H9 (cell line): ENCODE measurements at regions not wholly inside any gene's neighbourhood (a gene's known extent, or its start where the extent isn't known, plus 50 kb on each side); places are given as distances from the start of the nearest gene placed in this dataset.

Source experiments
- DNase-seq: peaks from one replicate; pipeline ENCODE4 v3.0.0-alpha.2; 2017
- H2AFZ ChIP-seq: one replicate; pipeline ENCODE4 v1.6.1; 2013; ENCODE audit warnings: mild to moderate bottlenecking, low read length, control low read depth, moderate library complexity
- H2AK5ac ChIP-seq: 2 replicates; pipeline ENCODE4 v1.6.1; 2013; ENCODE audit warnings: low read length, control low read depth, mixed read lengths; ENCODE audit not compliant: insufficient read length
- H2BK120ac ChIP-seq: one replicate; pipeline ENCODE4 v1.6.1; 2013; ENCODE audit warnings: low read depth, mild to moderate bottlenecking, low read length, control low read depth, inconsistent platforms; ENCODE audit not compliant: poor library complexity, severe bottlenecking
- H2BK12ac ChIP-seq: 2 replicates; pipeline ENCODE4 v1.6.1; 2013; ENCODE audit warnings: low read length, control low read depth, mixed read lengths, low read depth; ENCODE audit not compliant: insufficient read length
- H2BK15ac ChIP-seq: 2 replicates; pipeline ENCODE4 v1.6.1; 2013; ENCODE audit warnings: low read depth, low read length, control low read depth
- H2BK20ac ChIP-seq: one replicate; pipeline ENCODE4 v1.6.1; 2013; ENCODE audit warnings: low read depth, mild to moderate bottlenecking, low read length, control low read depth, inconsistent platforms; ENCODE audit not compliant: poor library complexity, severe bottlenecking
- H2BK5ac ChIP-seq: 2 replicates; pipeline ENCODE4 v1.6.1; 2013; ENCODE audit warnings: low read length, control low read depth, mixed read lengths; ENCODE audit not compliant: insufficient read length
- H3K14ac ChIP-seq: 2 replicates; pipeline ENCODE4 v1.6.1; 2013; ENCODE audit warnings: low read length, control low read depth; ENCODE audit not compliant: insufficient read depth
- H3K18ac ChIP-seq: 2 replicates; pipeline ENCODE4 v1.6.1; 2013; ENCODE audit warnings: low read depth, mild to moderate bottlenecking, mixed read lengths, low read length, control low read depth; ENCODE audit not compliant: insufficient read length
- H3K23ac ChIP-seq: 2 replicates; pipeline ENCODE4 v1.6.1; 2013; ENCODE audit warnings: low read length, control low read depth, mixed read lengths, low read depth; ENCODE audit not compliant: insufficient read length
- H3K23me2 ChIP-seq: 2 replicates; pipeline ENCODE4 v1.6.1; 2013; ENCODE audit warnings: low read depth, mild to moderate bottlenecking, mixed read lengths, low read length, control low read depth; ENCODE audit not compliant: insufficient read length, poor library complexity, severe bottlenecking
- H3K27ac ChIP-seq: 2 replicates; pipeline ENCODE4 v1.5.1; 2013; ENCODE audit warnings: low read length, control low read depth, mixed read lengths, low read depth; ENCODE audit not compliant: insufficient read length
- H3K27me3 ChIP-seq: 2 replicates; pipeline ENCODE4 v1.6.1; 2013; ENCODE audit warnings: low read length, control low read depth, inconsistent platforms; ENCODE audit not compliant: insufficient read depth
- H3K4ac ChIP-seq: 2 replicates; pipeline ENCODE4 v1.6.1; 2013; ENCODE audit warnings: low read depth, mild to moderate bottlenecking, control low read depth, inconsistent platforms, low read length, moderate library complexity
- H3K4me1 ChIP-seq: 2 replicates; pipeline ENCODE4 v1.6.1; 2013; ENCODE audit warnings: low read length, control low read depth, inconsistent platforms; ENCODE audit not compliant: insufficient read depth
- H3K4me2 ChIP-seq: 2 replicates; pipeline ENCODE4 v1.6.1; 2013; ENCODE audit warnings: low read length, control low read depth, mixed read lengths; ENCODE audit not compliant: insufficient read length, insufficient read depth
- H3K56ac ChIP-seq: 2 replicates; pipeline ENCODE4 v1.6.1; 2013; ENCODE audit warnings: low read depth, mild to moderate bottlenecking, mixed read lengths, low read length, control low read depth; ENCODE audit not compliant: insufficient read length
- H3K79me1 ChIP-seq: 2 replicates; pipeline ENCODE4 v1.6.1; 2013; ENCODE audit warnings: low read depth, mild to moderate bottlenecking, moderate library complexity, low read length, control low read depth, inconsistent platforms; ENCODE audit not compliant: insufficient read depth, poor library complexity, severe bottlenecking
- H3K79me2 ChIP-seq: 2 replicates; pipeline ENCODE4 v1.6.1; 2013; ENCODE audit warnings: low read length, control low read depth, inconsistent platforms; ENCODE audit not compliant: insufficient read depth
- H3K9ac ChIP-seq: 2 replicates; pipeline ENCODE4 v1.6.1; 2013; ENCODE audit warnings: low read length, control low read depth, mixed read lengths; ENCODE audit not compliant: insufficient read length; ENCODE audit errors: extremely low read depth
- H3K9me3 ChIP-seq: one replicate; pipeline ENCODE4 v1.6.1; 2013; ENCODE audit warnings: low read depth, low read length, inconsistent platforms; ENCODE audit not compliant: control insufficient read depth
- H3T11ph ChIP-seq: one replicate; pipeline ENCODE4 v1.6.1; 2013; ENCODE audit warnings: mild to moderate bottlenecking, low read length, control low read depth, inconsistent platforms
- H4K20me1 ChIP-seq: one replicate; pipeline ENCODE4 v1.6.1; 2013; ENCODE audit not compliant: control insufficient read depth, insufficient read length, insufficient read depth
- H4K5ac ChIP-seq: 2 replicates; pipeline ENCODE4 v1.6.1; 2013; ENCODE audit warnings: low read depth, mild to moderate bottlenecking, mixed read lengths, low read length, control low read depth; ENCODE audit not compliant: insufficient read length
- H4K8ac ChIP-seq: replicated peaks from 2 replicates; pipeline ENCODE4 v1.6.1; 2013; ENCODE audit warnings: low read length, control low read depth, mixed read lengths, low read depth; ENCODE audit not compliant: insufficient read length
- H4K91ac ChIP-seq: 2 replicates; pipeline ENCODE4 v1.6.1; 2013; ENCODE audit warnings: low read depth, mild to moderate bottlenecking, moderate library complexity, mixed read lengths, low read length, control low read depth; ENCODE audit not compliant: insufficient read length
- H3K27ac Mint-ChIP-seq, 3 experiments: 2 replicates in 2 of 3; 3 replicates in 1 of 3; pipeline ENCODE4 v1.8.0; 2020 to 2021; ENCODE audit warnings: mixed read lengths in 3 of 3, mild to moderate bottlenecking in 1 of 3, moderate library complexity in 1 of 3
- H3K27me3 Mint-ChIP-seq: 2 replicates; pipeline ENCODE4 v1.8.0; 2021; ENCODE audit warnings: low read depth, mild to moderate bottlenecking, moderate library complexity, mixed read lengths
- H3K36me3 Mint-ChIP-seq, 3 experiments: 2 replicates in 2 of 3; 3 replicates in 1 of 3; pipeline ENCODE4 v1.8.0; 2020 to 2021; ENCODE audit warnings: low read depth in 3 of 3, mixed read lengths in 3 of 3; ENCODE audit not compliant: insufficient read depth in 1 of 3
- H3K4me1 Mint-ChIP-seq, 2 experiments: 2 replicates each; pipeline ENCODE4 v1.8.0; 2020; ENCODE audit warnings: mixed read lengths in 2 of 2
- H3K4me3 Mint-ChIP-seq, 2 experiments: 2 replicates in 1 of 2; 3 replicates in 1 of 2; pipeline ENCODE4 v1.8.0; 2020 to 2021; ENCODE audit warnings: mild to moderate bottlenecking in 2 of 2, mixed read lengths in 2 of 2, moderate library complexity in 1 of 2
- H3K9me3 Mint-ChIP-seq, 2 experiments: 2 replicates in 1 of 2; 3 replicates in 1 of 2; pipeline ENCODE4 v1.8.0; 2020; ENCODE audit warnings: mild to moderate bottlenecking in 2 of 2, mixed read lengths in 2 of 2, moderate library complexity in 1 of 2
- WGBS: extraction: QIAGEN DNeasy Blood & Tissue Kit; methylation state at CpG from one replicate; pipeline ENCODE4 v1.1.7; 2013; ENCODE audit warnings: missing lambda C conversion rate, low lambda C conversion rate, mixed read lengths; ENCODE audit not compliant: insufficient read length; ENCODE audit errors: extremely low coverage; 5-methylcytosine and 5-hydroxymethylcytosine counted together
- TF ChIP-seq, protein P1 (sequence below): fragments of 200-600 bp; sonication (generic); conservative IDR thresholded peaks from 3 replicates; pipeline ENCODE4 v1.8.0; 2021; ENCODE audit warnings: antibody characterized with exemption, mild to moderate bottlenecking

DNA sequence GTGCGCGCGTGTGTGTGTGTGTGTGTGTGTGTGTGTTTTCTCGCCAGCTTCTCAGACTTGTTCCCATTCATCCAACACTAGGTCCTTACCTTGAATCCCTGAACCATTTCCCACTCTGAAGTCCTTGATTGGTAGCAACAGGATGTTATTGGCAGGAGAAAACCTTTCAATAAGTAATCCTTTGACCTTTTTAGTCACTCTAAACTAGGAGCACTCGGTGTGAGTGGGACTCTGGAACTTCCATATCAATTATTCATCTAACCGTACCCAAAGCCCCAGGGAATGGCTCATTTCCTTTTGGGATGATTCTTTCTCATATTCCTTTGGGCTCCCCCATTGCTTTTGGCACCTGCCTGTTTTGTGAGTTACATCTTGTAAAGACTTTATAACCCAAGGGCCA lies 140.2 kb upstream of the SPRED1 start:
- Histone ChIP-seq H2AFZ (no peak overlapping the region), H3K9ac (no peak overlapping the region), H3K4me1 (peaks cover 4% of the 10 kb centered on the region; the same call in 1 of the 2 replicates), H3K56ac (no peak overlapping the region), H4K5ac (no peak overlapping the region), H4K8ac (no peak overlapping the region), H3K18ac (no peak overlapping the region), H3K14ac (no peak overlapping the region), H3K4ac (no peak overlapping the region), H3K27ac (no peak overlapping the region), H2BK20ac (no peak overlapping the region), H3K4me2 (no peak overlapping the region), H4K91ac (no peak overlapping the region), H2BK120ac (no peak overlapping the region), H3K23me2 (no peaks in the 10 kb centered on the region), H3K27me3 (no peaks in the 10 kb centered on the region), H2BK12ac (no peak overlapping the region), H4K20me1 (no peaks in the 10 kb centered on the region), H2AK5ac (no peak overlapping the region), H2BK5ac (no peak overlapping the region), H2BK15ac (no peak overlapping the region), H3K79me2 (no peaks in the 10 kb centered on the region), H3K23ac (no peak overlapping the region), H3K79me1 (no peaks in the 10 kb centered on the region), H3K9me3 (no peaks in the 10 kb centered on the region), H3T11ph (no peak overlapping the region)
- TF ChIP-seq, protein P1, sequence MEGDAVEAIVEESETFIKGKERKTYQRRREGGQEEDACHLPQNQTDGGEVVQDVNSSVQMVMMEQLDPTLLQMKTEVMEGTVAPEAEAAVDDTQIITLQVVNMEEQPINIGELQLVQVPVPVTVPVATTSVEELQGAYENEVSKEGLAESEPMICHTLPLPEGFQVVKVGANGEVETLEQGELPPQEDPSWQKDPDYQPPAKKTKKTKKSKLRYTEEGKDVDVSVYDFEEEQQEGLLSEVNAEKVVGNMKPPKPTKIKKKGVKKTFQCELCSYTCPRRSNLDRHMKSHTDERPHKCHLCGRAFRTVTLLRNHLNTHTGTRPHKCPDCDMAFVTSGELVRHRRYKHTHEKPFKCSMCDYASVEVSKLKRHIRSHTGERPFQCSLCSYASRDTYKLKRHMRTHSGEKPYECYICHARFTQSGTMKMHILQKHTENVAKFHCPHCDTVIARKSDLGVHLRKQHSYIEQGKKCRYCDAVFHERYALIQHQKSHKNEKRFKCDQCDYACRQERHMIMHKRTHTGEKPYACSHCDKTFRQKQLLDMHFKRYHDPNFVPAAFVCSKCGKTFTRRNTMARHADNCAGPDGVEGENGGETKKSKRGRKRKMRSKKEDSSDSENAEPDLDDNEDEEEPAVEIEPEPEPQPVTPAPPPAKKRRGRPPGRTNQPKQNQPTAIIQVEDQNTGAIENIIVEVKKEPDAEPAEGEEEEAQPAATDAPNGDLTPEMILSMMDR: no peak
- DNase-seq: no peak
- Mint-ChIP-seq H3K4me3 (no peak overlapping the region), H3K27me3 (0 out of 2 replicates have a peak, but pooled peaks cover 2% of the 10 kb centered on the region), H3K4me1 (peaks cover 31 to 33% of the 10 kb centered on the region in 2 experiments), H3K9me3 (no peaks in the 10 kb centered on the region), H3K27ac (no peak overlapping the region), H3K36me3 (peaks cover 0 to 4% (median 0%) of the 10 kb centered on the region in 3 experiments; a peak in 1 of 7 replicates)
- no CpG with 5 or more reads among the region's 6 CpGs for WGBS
